K562 (cell line): ENCODE measurements at regions not wholly inside any gene's neighbourhood (a gene's known extent, or its start where the extent isn't known, plus 50 kb on each side); places are given as distances from the start of the nearest gene placed in this dataset.

Source experiments
- ATAC-seq: fragments of 200-7000 bp; cut with Tn5 transposase; 3 replicates; pipeline ENCODE4 v1.9.1; 2020; ENCODE audit warnings: moderate library complexity
- BruUV-seq: library from RNA; stranded (reverse); fragments of 400-500 nt; replicated peaks from 2 replicates; lab custom pipeline; 2021; lab: Mats Ljungman, UMichigan
- CTCF ChIA-PET: fragments of 300-600 bp; formaldehyde crosslinking; extraction: SDS; loops from one replicate; lab custom pipeline; 2021; ENCODE audit warnings: low intra/inter-chr PET ratio; lab: Yijun Ruan, JAX
- POLR2A ChIA-PET: fragments of 300-600, 350-650 bp; sonication (Branson Sonifier 250); formaldehyde crosslinking; extraction: SDS; loops from one replicate; lab custom pipeline; 2021; ENCODE audit warnings: antibody characterized with exemption, inconsistent platforms; lab: Yijun Ruan, JAX
- DNase-seq, 4 experiments: peaks; one replicate each; pipeline versions ENCODE4 v3.0.0 to v3.0.0-alpha.2; 2011 to 2018; ENCODE audit warnings: low spot score in 3 of 4, mixed read lengths in 3 of 4; ENCODE audit errors: extremely low read depth in 1 of 4
- FAIRE-seq: peaks from 2 replicates; lab custom pipeline; 2011; peaks lifted over from hg19 to GRCh38; lab: Jason Lieb, UNC
- H2AFZ ChIP-seq: 2 replicates; pipeline ENCODE4 v1.6.0; 2011; ENCODE audit warnings: low read depth, low read length, control low read depth, inconsistent platforms
- H3K27ac ChIP-seq: fragments of 200-600 bp; 3 replicates; pipeline ENCODE4 v1.8.0; 2011; ENCODE audit warnings: low read depth, mild to moderate bottlenecking, control low read depth, inconsistent platforms, low read length, moderate library complexity, mixed read lengths; ENCODE audit errors: extremely low read depth
- H3K27me3 ChIP-seq, 2 experiments: fragments of 300-600 bp in 1 of 2; 2 replicates in 1 of 2; 3 replicates in 1 of 2; pipeline versions ENCODE4 v1.6.0 to v1.8.0; 2011; ENCODE audit warnings: inconsistent platforms in 2 of 2, low read length in 2 of 2, mild to moderate bottlenecking in 1 of 2, mixed read lengths in 1 of 2, moderate library complexity in 1 of 2; ENCODE audit not compliant: control insufficient read depth in 2 of 2, insufficient read depth in 2 of 2
- H3K36me3 ChIP-seq: fragments of 300-600 bp; 3 replicates; pipeline ENCODE4 v1.8.0; 2011; ENCODE audit warnings: mild to moderate bottlenecking, low read length, inconsistent platforms; ENCODE audit not compliant: control insufficient read depth, insufficient read depth
- H3K4me1 ChIP-seq, 2 experiments: fragments of 200-600 bp in 1 of 2; replicated peaks in 1 of 2; 2 replicates in 1 of 2; 3 replicates in 1 of 2; pipeline versions ENCODE4 v1.5.1 to v1.8.0; 2011; ENCODE audit warnings: inconsistent platforms in 2 of 2, low read length in 2 of 2, mild to moderate bottlenecking in 1 of 2, mixed read lengths in 1 of 2, moderate library complexity in 1 of 2; ENCODE audit not compliant: control insufficient read depth in 2 of 2, insufficient read depth in 2 of 2
- H3K4me2 ChIP-seq: 2 replicates; pipeline ENCODE4 v1.6.1; 2011; ENCODE audit warnings: low read length, control low read depth, inconsistent platforms, mixed read lengths; ENCODE audit not compliant: insufficient read depth
- H3K4me3 ChIP-seq: fragments of 200-600 bp; sonication (generic), shearing (Covaris generic); 2 replicates; pipeline ENCODE4 v1.5.1; 2016; ENCODE audit warnings: control low read depth, inconsistent platforms
- H3K79me2 ChIP-seq: fragments of 200-600 bp; 3 replicates; pipeline ENCODE4 v1.8.0; 2011; ENCODE audit warnings: low read length, inconsistent platforms; ENCODE audit not compliant: control insufficient read depth, insufficient read depth
- H3K9ac ChIP-seq, 2 experiments: 2 replicates each; pipeline versions ENCODE4 v1.6.0 to v1.6.1; 2011; ENCODE audit warnings: low read depth in 2 of 2, low read length in 2 of 2, control low read depth in 1 of 2, inconsistent platforms in 1 of 2, mild to moderate bottlenecking in 1 of 2, mixed read lengths in 1 of 2; ENCODE audit not compliant: insufficient read depth in 1 of 2
- H3K9me1 ChIP-seq: one replicate; pipeline ENCODE4 v1.6.0; 2011; ENCODE audit warnings: inconsistent platforms, mild to moderate bottlenecking, low read length, moderate library complexity; ENCODE audit not compliant: control insufficient read depth, insufficient read depth
- H3K9me3 ChIP-seq: replicated peaks from 2 replicates; pipeline ENCODE4 v1.5.1; 2011; ENCODE audit warnings: low read depth, low read length, inconsistent platforms; ENCODE audit not compliant: control insufficient read depth, insufficient read depth
- H4K20me1 ChIP-seq: replicated peaks from 2 replicates; pipeline ENCODE4 v1.6.1; 2011; ENCODE audit warnings: low read length, inconsistent platforms, mixed read lengths; ENCODE audit not compliant: control insufficient read depth, insufficient read depth
- BMI1 ChIP-seq: fragments of 150-350 bp; IDR thresholded peaks from 2 replicates; pipeline ENCODE4 v1.6.1; 2014; ENCODE audit warnings: low read length
- HMG20A ChIP-seq: fragments of 450-650 bp; formaldehyde crosslinking; conservative IDR thresholded peaks from 2 replicates; pipeline ENCODE4 v1.4.0; 2020; ENCODE audit warnings: mild to moderate bottlenecking, mixed read lengths
- KLF16 ChIP-seq: IDR thresholded peaks from 2 replicates; pipeline ENCODE4 v1.6.1; 2016; ENCODE audit warnings: antibody characterized with exemption
- TCF15 ChIP-seq: fragments of 250-450 bp; sonication (Bioruptor Pico); IDR thresholded peaks from 2 replicates; pipeline ENCODE4 v1.8.0; 2022; ENCODE audit warnings: moderate library complexity, mild to moderate bottlenecking, inconsistent platforms
- ZNF586 ChIP-seq: fragments of 450-650 bp; formaldehyde crosslinking; conservative IDR thresholded peaks from 2 replicates; pipeline ENCODE4 v1.4.0; 2020; ENCODE audit warnings: mild to moderate bottlenecking, moderate library complexity
- ZNF668 ChIP-seq: fragments of 250-450 bp; sonication (Bioruptor Pico); IDR thresholded peaks from 2 replicates; pipeline ENCODE4 v1.8.0; 2022; ENCODE audit warnings: mild to moderate bottlenecking, inconsistent platforms
- WGBS: fragments of 100-300 bp; shearing (Covaris generic); methylation state at CpG from one replicate; pipeline ENCODE4 v1.1.6; 2016; ENCODE audit warnings: low coverage, mixed read lengths; ENCODE audit not compliant: insufficient coverage; ENCODE audit errors: missing lambda C conversion rate; 5-methylcytosine and 5-hydroxymethylcytosine counted together
- in situ Hi-C: fragments of 300-500 bp; cut with MboI; formaldehyde crosslinking; loops from 4 replicates; pipeline ENCODE4 v1.15.0; 2018; ENCODE audit warnings: inconsistent platforms, mixed read lengths
- intact Hi-C: fragments of 100-400 bp; cut with micrococcal nuclease; formaldehyde crosslinking; loops from 2 replicates; pipeline ENCODE4 v1.14.2; 2022

DNA sequence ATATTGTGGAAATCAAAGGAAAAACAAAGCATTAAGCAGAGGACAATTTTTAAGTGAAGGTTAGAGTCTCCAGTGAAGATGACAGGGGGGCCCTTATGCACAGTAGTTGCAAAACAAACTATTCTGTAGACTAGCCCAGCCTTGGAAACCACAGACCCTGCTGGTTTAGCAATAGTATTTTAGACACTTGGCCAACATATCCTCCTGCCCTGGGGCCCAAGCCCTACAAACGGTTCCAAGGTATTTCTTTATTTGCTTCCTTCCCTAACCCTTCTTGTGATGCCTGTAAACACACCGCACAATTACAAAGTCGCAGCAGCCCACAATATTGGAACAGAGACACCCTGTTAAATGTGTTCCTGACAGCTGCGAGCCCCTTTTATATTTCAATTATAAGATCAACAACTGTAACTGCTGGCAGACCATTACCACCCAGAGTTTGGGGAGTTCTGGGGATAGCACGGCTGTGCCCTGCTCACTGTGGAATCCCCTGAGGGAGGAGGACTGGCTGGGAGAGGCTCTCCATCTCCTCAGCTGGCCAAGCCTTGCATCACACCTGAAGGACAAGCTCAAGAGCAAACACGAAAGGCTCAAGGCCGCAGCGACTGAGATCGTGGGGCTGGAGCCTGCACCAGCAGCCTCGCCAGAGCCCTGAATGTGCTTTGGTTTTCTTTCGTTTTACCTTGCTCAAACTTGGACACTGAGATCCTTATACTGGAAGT is 282.2 kb upstream of the ATP5MC3 start:
- Histone ChIP-seq H3K79me2 (no peaks in the 10 kb centered on the region), H3K4me2 (no peak overlapping the region), H3K9me1 (no peaks in the 10 kb centered on the region), H3K4me3 (no peak overlapping the region), H3K27ac (no peak overlapping the region), H3K36me3 (no peaks in the 10 kb centered on the region), H3K9me3 (no peaks in the 10 kb centered on the region), H3K9ac (no peak overlapping the region), H4K20me1 (no peaks in the 10 kb centered on the region), H3K27me3 (peaks cover 0 to 9% of the 10 kb centered on the region in 2 experiments; a peak in 2 of 5 replicates), H2AFZ (no peak overlapping the region), H3K4me1 (no peaks in the 10 kb centered on the region)
- no peak for TF ChIP-seq BMI1
- TF ChIP-seq ZNF586, result no peak
- TF ChIP-seq HMG20A (CRISPR knock-in tag), result no peak
- no peak for TF ChIP-seq KLF16
- no peak for TF ChIP-seq TCF15 (CRISPR knock-in tag)
- no peak for TF ChIP-seq ZNF668 (CRISPR knock-in tag)
- intact Hi-C loops, result no loop called here
- DNase-seq (no peak), FAIRE-seq (no peak), ATAC-seq (peak; percentile 64)
- 1% methylated on average over 11 of the region's 11 CpGs for WGBS
- CTCF ChIA-PET, result no interaction called here
- POLR2A ChIA-PET, result interaction anchor here (0.7 to 1.4 kb wide), 2 partner anchors 8 to 458 kb away, joined by 3 to 6 read pairs; no protein-coding TSS in a partner anchor
- BruUV-seq, result no TSS peak
- in situ Hi-C loops, result no loop called here
